Aorta (tissue), 5 donors: ENCODE measurements at regions not wholly inside any gene's neighbourhood (a gene's known extent, or its start where the extent isn't known, plus 50 kb on each side); places are given as distances from the start of the nearest gene placed in this dataset.
"Not testable (repeated sequence)": the region's sequence is repeated elsewhere in the genome, so short reads cannot be mapped to it uniquely, and the experiment has no call there.

Experiments used
- ATAC-seq: fragments of 200-7000 bp; cut with Tn5 transposase; one replicate; pipeline ENCODE4 v1.9.1; 2022; ENCODE audit warnings: moderate library complexity; ENCODE audit not compliant: low FRiP score
- DNase-seq, 2 donors: peaks; one replicate each; pipeline ENCODE4 v3.0.0-alpha.2; 2020
- H3K27ac ChIP-seq, 2 donors: one replicate each; pipeline ENCODE4 v1.5.1; 2013; ENCODE audit warnings: low read length in 2 of 2, mild to moderate bottlenecking in 2 of 2, moderate library complexity in 2 of 2, control low read depth in 1 of 2, inconsistent platforms in 1 of 2, low read depth in 1 of 2
- H3K27me3 ChIP-seq, 2 donors: one replicate each; pipeline ENCODE4 v1.6.1; 2013; ENCODE audit warnings: control low read depth in 1 of 2, low read length in 1 of 2, mild to moderate bottlenecking in 1 of 2, moderate library complexity in 1 of 2; ENCODE audit not compliant: insufficient read depth in 2 of 2, control insufficient read depth in 1 of 2
- H3K36me3 ChIP-seq, 2 donors: one replicate each; pipeline ENCODE4 v1.6.1; 2013; ENCODE audit warnings: control low read depth in 1 of 2, low read length in 1 of 2, mild to moderate bottlenecking in 1 of 2; ENCODE audit not compliant: insufficient read depth in 2 of 2, control insufficient read depth in 1 of 2
- H3K4me1 ChIP-seq, 2 donors: one replicate each; pipeline ENCODE4 v1.6.1; 2013; ENCODE audit warnings: low read length in 2 of 2, control low read depth in 1 of 2, mild to moderate bottlenecking in 1 of 2, moderate library complexity in 1 of 2; ENCODE audit not compliant: insufficient read depth in 2 of 2, control insufficient read depth in 1 of 2
- H3K4me3 ChIP-seq, 2 donors: one replicate each; pipeline ENCODE4 v1.5.1; 2013; ENCODE audit warnings: low read length in 2 of 2, control low read depth in 1 of 2, mild to moderate bottlenecking in 1 of 2
- H3K9me3 ChIP-seq: one replicate; pipeline ENCODE4 v1.6.1; 2013; ENCODE audit warnings: mild to moderate bottlenecking, low read length; ENCODE audit not compliant: control insufficient read depth
- WGBS, 2 donors: extraction: QIAGEN DNeasy Blood & Tissue Kit; methylation state at CpG; one replicate each; pipeline ENCODE4 v1.1.7; 2013; 5-methylcytosine and 5-hydroxymethylcytosine counted together
- intact Hi-C, 2 donors: fragments of 100-400 bp; cut with DNase I; formaldehyde crosslinking; loops; one replicate each; pipeline versions ENCODE4 v1.14.2 to v1.15.0; 2022
- donor health status: healthy with polysubstance abuse.
- donor health status: Bipolar disorder and iron deficiency.
- donor health status: DM: no; HTN: no; CAD: no.
- donor health status: DM: no; HTN: no; CAD: no.
- donor health status: DM: yes; HTN: yes; CAD: no.

GRCh38 chr16:60674241-60674640 lies 1362.0 kb downstream of the CDH8 start:
- no peaks in the 10 kb centered on the region for H3K36me3 ChIP-seq
- H3K27me3 ChIP-seq = no peaks in the 10 kb centered on the region
- H3K27ac ChIP-seq = no peak overlapping the region
- ATAC-seq (no peak), DNase-seq (no peak)
- no peak overlapping the region for H3K4me3 ChIP-seq
- intact Hi-C loops = no loop called here
- no peaks in the 10 kb centered on the region for H3K9me3 ChIP-seq
- 27 to 33% methylated on average over 1 of the region's 1 CpG for WGBS, 2 donors
- no peaks in the 10 kb centered on the region for H3K4me1 ChIP-seq

- Histone ChIP-seq H3K27ac (no peak overlapping the region), H3K36me3 (no peaks in the 10 kb centered on the region), H3K9me3 (no peaks in the 10 kb centered on the region), H3K27me3 (no peaks in the 10 kb centered on the region), H3K4me1 (no peaks in the 10 kb centered on the region), H3K4me3 (no peak overlapping the region)
- ATAC-seq = no peak
- 30 to 33% methylated on average over 2 of the region's 2 CpGs for WGBS, 2 donors
- intact Hi-C loops = no loop called here
- DNase-seq = no peak
Measured at GRCh38 chr16:60655514-60656153, 1380.6 kb downstream of the CDH8 start.

DNA sequence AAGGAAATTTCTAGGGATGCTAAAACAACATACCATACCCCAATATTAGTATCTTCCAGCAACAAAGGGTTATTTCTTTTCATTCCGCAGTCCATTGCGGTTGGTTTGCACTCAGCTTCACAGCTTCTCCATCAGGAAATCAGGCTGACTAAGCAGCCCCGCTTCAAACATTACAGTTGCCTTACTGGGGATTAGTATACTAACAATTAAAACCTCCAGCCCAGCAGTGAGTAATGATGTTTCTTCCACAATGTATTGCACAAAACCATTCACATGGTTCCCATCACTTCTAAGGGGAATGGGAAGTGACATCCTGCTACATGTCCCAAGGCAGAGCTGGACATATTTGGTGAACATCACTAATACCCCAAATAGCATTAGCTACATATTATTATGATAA lies 1384.9 kb downstream of the CDH8 start:
- 82 to 84% methylated on average over 3 of the region's 3 CpGs for WGBS, 2 donors
- H3K4me1 ChIP-seq = no peaks in the 10 kb centered on the region
- intact Hi-C loops = no loop called here
- no peak overlapping the region for H3K4me3 ChIP-seq
- H3K9me3 ChIP-seq = no peaks in the 10 kb centered on the region
- H3K36me3 ChIP-seq = no peaks in the 10 kb centered on the region
- H3K27ac ChIP-seq = no peak overlapping the region
- no peak for ATAC-seq
- no peak for DNase-seq
- H3K27me3 ChIP-seq = no peaks in the 10 kb centered on the region

DNA sequence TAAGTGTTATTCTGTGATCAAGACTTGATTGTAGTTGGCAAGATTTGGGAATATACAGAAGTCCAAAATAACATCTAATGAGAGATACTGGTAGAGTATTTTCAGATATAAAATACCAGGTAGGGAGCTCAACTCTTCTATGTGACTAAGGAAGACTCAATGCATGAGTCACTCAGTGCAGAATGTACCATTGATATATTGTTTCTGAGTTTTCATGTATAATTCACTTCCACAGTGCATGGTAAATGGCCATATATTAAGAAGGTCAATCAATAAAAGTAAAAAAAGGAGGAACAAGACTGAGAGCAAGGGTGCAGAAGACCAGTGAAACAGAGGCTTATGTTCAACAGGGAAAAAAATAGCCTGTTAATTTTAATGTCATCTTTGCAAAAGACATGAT lies 1387.9 kb downstream of the CDH8 start:
- Histone ChIP-seq H3K9me3 (no peaks in the 10 kb centered on the region), H3K36me3 (no peaks in the 10 kb centered on the region), H3K4me1 (no peaks in the 10 kb centered on the region), H3K27ac (no peak overlapping the region), H3K4me3 (no peak overlapping the region), H3K27me3 (no peaks in the 10 kb centered on the region)
- ATAC-seq (no peak), DNase-seq (no peak)
- intact Hi-C loops = no loop called here

- DNase-seq, H3K4me3 ChIP-seq, H3K27ac ChIP-seq, H3K9me3 ChIP-seq, ATAC-seq, H3K36me3 ChIP-seq, intact Hi-C loops, H3K4me1 ChIP-seq, H3K27me3 ChIP-seq: not testable (repeated sequence)
- WGBS, 2 donors = 82 to 88% methylated on average over 19 of the region's 19 CpGs
Measured at GRCh38 chr16:60647388-60647787, 1388.8 kb downstream of the CDH8 start.

DNA sequence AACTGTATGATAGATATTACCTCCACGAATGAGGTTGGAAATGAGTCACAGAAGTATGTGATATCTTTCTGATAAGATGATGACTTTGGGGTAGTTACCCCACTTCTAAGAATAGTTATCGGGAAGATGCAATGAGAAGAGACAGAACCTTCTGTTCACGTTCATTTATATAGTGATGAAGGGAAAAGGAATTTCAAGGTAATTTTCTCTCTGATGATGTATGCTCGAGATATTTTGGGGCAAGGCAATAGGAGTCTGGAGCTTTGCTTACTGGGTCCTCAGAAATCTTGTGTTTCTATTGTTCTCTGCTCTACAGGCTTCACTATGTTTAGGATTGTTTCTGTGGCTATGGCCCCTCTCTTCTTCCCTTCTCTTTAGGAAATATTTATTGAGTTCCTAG lies 1389.6 kb downstream of the CDH8 start:
- Histone ChIP-seq H3K27me3 (no peaks in the 10 kb centered on the region), H3K27ac (no peak overlapping the region), H3K9me3 (no peaks in the 10 kb centered on the region), H3K4me1 (no peaks in the 10 kb centered on the region), H3K4me3 (no peak overlapping the region), H3K36me3 (no peaks in the 10 kb centered on the region)
- WGBS, 2 donors = 82 to 83% methylated on average over 4 of the region's 4 CpGs
- no peak for DNase-seq
- no peak for ATAC-seq
- intact Hi-C loops = no loop called here

DNA sequence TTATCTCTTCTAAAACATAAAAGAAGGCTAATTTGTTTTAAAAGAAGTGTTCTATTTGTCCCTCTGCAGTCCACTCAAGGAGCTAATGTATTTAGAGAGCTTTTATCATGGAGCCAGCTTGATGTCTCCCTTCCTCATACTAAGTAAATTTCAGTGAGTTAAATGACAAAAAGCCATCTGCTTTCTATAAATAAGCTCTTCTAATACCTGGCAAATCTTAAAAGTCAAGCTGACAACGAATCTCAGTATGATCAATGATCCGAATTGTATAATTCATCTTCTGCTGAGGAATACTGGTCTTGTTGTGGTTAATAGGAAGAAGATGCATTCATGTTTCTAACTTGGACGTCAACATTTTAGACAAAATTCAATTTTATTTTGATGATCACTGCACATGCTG lies 1390.7 kb downstream of the CDH8 start:
- intact Hi-C loops = no loop called here
- DNase-seq (no peak), ATAC-seq (no peak)
- WGBS, 2 donors = 70 to 73% methylated on average over 3 of the region's 3 CpGs
- Histone ChIP-seq H3K27ac (no peak overlapping the region), H3K4me1 (no peaks in the 10 kb centered on the region), H3K9me3 (no peaks in the 10 kb centered on the region), H3K27me3 (no peaks in the 10 kb centered on the region), H3K36me3 (no peaks in the 10 kb centered on the region), H3K4me3 (no peak overlapping the region)

GRCh38 chr16:60642956-60643355 lies 1393.3 kb downstream of the CDH8 start:
- ATAC-seq (no peak), DNase-seq (no peak)
- intact Hi-C loops = no loop called here
- Histone ChIP-seq H3K27ac (no peak overlapping the region), H3K27me3 (no peaks in the 10 kb centered on the region), H3K36me3 (no peaks in the 10 kb centered on the region), H3K4me1 (no peaks in the 10 kb centered on the region), H3K4me3 (no peak overlapping the region), H3K9me3 (no peaks in the 10 kb centered on the region)

GRCh38 chr16:60641067-60641665 lies 1395.1 kb downstream of the CDH8 start:
- DNase-seq (no peak), ATAC-seq (no peak)
- Histone ChIP-seq H3K27me3 (no peaks in the 10 kb centered on the region), H3K4me1 (no peaks in the 10 kb centered on the region), H3K4me3 (no peak overlapping the region), H3K36me3 (no peaks in the 10 kb centered on the region), H3K27ac (no peak overlapping the region), H3K9me3 (no peaks in the 10 kb centered on the region)
- intact Hi-C loops = no loop called here
- WGBS, 2 donors = 82 to 85% methylated on average over 17 of the region's 17 CpGs
